ENCODE measurements at regions not wholly inside any gene's neighbourhood (a gene's known extent, or its start where the extent isn't known, plus 50 kb on each side); places are given as distances from the start of the nearest gene placed in this dataset.
A peak's percentile ranks its signal among the peaks of the same experiment; 100 is the strongest.

GRCh38 chr1:38559446-38560165, 300.0 kb downstream of the RRAGC start:
- no peak for TF ChIP-seq CTCF (IDR thresholded peaks at IDR 0.05; ENCODE audit: insufficient read depth, low read depth, low read length, missing control alignments)
- H3K4me3 ChIP-seq (ENCODE audit: low read length), result no peak overlapping the region
- DNase-seq (ENCODE audit: low read depth), result peak; percentile 31

- H3K4me3 ChIP-seq (ENCODE audit: low read length), result no peak overlapping the region
- no peak for DNase-seq (ENCODE audit: low read depth)
- no peak for TF ChIP-seq CTCF (IDR thresholded peaks at IDR 0.05; ENCODE audit: insufficient read depth, low read depth, low read length, missing control alignments)
Observed at GRCh38 chr1:38558500-38559445, 300.8 kb downstream of the RRAGC start.

- no peak overlapping the region for H3K4me3 ChIP-seq (ENCODE audit: low read length)
- TF ChIP-seq CTCF (IDR thresholded peaks at IDR 0.05; ENCODE audit: insufficient read depth, low read depth, low read length, missing control alignments), result no peak
- DNase-seq (ENCODE audit: low read depth), result no peak
Observed at GRCh38 chr1:38558055-38558454, 301.5 kb downstream of the RRAGC start.

GRCh38 chr1:38555594-38555993, 304.0 kb downstream of the RRAGC start:
- H3K4me3 ChIP-seq (ENCODE audit: low read length), result no peak overlapping the region
- no peak for DNase-seq (ENCODE audit: low read depth)
- TF ChIP-seq CTCF (IDR thresholded peaks at IDR 0.05; ENCODE audit: insufficient read depth, low read depth, low read length, missing control alignments), result no peak

GRCh38 chr1:38555130-38555529, 304.4 kb downstream of the RRAGC start:
- no peak overlapping the region for H3K4me3 ChIP-seq (ENCODE audit: low read length)
- no peak for DNase-seq (ENCODE audit: low read depth)
- TF ChIP-seq CTCF (IDR thresholded peaks at IDR 0.05; ENCODE audit: insufficient read depth, low read depth, low read length, missing control alignments), result no peak

GRCh38 chr1:38551318-38552307, 308.0 kb downstream of the RRAGC start:
- DNase-seq (ENCODE audit: low read depth), result no peak

More at GRCh38 chr1:38551318-38552307, 308.0 kb downstream of the RRAGC start:
- no peak overlapping the region for H3K4me3 ChIP-seq (ENCODE audit: low read length)
- no peak for TF ChIP-seq CTCF (IDR thresholded peaks at IDR 0.05; ENCODE audit: insufficient read depth, low read depth, low read length, missing control alignments)

Data from epithelial cell of esophagus (primary cell).